GM11168 (cell line): ENCODE measurements at regions not wholly inside any gene's neighbourhood (a gene's known extent, or its start where the extent isn't known, plus 50 kb on each side); places are given as distances from the start of the nearest gene placed in this dataset.

Experiments
- in situ Hi-C: fragments of 300-500 bp; cut with MboI; formaldehyde crosslinking; loops from one replicate; pipeline ENCODE4 v1.12.0; 2022; ENCODE audit warnings: low sequenced_read_pairs; ENCODE audit not compliant: unreplicated experiment

DNA sequence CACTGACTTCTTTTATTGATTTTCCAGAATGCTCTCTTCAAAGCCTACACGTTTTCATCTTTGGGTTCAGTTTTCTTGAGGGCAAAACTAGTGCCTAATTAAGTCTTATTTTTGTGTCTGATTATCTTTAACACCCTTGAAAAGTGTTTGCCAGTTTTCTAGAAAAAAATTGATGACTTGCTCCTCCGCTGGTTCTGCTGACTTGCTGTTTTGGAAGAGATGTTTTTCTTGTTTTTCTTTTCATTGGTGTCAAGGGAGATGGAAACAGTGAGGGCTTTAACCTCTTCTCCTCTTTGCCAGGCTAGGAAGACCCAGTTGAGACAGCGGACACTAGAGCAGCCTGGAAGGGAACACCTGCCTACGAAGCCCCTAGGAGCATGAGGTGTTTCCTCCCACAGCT lies 123.7 kb upstream of the EEPD1 start:
- in situ Hi-C loops, result no loop called here

DNA sequence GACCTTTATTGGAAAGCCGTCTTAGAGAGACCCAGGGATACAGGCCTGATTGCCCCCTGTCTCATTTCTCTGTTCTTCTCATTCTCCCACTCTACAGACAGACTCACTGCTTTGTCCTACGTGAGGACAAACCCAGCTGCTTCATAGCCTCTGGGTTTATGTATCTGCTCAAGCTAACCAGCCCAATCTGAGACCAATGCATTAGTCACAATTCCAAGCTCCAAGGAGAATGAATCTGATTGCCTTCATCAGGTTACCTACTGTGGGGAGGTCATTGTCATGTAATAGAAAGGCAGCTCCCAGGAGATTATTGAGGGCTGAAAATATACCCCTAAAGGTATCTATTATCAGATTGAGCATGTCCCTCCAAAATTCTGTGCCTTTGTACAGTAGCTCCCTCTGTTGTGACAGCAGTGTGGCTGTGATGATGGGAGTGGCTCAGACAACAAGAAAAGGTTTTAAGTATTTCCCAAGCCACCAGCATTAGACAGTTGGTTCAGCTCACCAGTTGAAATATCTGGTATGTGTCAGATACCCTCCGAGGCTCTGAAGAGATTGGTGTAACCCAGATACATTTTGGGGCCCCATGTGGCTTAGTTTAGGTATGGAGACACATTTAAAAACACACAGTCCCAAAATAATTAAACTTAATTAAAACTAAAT lies 123.1 kb upstream of the EEPD1 start:
- in situ Hi-C loops, result no loop called here

DNA sequence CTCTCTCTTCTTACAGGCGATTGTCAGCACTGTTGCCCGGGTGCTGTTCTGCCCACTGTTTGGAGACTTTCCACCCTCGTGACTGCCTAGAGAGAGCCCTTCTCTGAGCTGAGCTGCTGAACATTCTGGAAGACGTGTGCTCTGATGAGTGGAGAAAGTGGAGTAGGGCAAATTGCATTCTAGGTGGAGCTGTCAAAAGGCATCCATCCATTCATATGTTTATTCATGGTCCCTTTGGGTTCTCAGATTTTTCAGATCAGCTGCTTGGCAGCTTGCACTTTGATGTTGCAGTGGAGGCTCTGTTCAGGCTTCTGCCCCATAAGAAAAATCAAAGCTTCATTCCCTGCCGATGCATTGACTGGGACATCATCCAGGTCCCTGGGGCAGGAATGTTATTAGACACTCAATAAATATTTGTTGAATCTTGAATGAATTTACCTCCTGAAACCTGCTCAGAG lies 120.7 kb upstream of the EEPD1 start:
- in situ Hi-C loops, result no loop called here

DNA sequence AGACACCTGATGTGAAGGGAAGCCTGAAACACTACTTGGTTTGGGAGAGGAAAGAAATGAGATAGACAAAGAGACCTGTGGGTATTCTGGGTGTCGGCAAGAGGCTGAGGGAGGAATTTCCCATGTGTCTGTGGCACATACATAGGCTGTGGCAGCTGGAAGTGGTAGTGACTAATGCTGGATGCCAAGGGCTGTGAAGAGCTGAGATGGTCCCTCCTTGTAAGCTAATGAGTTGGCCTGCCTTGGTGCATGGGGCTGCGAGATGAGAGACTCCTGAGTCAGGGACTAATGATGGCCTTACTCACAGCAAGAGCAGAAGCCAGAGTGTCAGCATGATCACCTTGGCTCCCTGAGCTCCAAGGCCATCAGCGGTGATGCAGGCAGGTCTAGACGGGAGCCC lies 119.0 kb upstream of the EEPD1 start:
- in situ Hi-C loops, result no loop called here

DNA sequence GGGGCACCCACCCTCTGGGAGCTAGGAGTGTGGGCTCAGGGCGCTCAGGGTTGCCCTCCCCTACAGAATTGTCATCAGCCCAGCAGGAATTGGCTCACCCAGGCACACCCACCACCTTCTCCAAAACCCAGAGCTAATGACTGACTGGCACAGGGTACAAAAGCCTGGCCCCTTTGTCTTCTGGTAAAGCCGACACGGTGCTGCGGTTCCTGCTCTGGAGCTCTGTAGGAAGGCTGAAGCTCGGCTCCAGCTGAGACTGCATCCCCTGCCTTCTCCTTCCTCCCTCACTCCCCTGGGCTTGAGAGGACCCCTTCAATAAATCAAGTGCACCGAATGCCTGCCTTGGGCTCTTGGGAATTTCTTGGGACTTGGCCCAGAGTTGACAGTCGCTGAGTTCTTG lies 117.9 kb upstream of the EEPD1 start:
- in situ Hi-C loops, result no loop called here

DNA sequence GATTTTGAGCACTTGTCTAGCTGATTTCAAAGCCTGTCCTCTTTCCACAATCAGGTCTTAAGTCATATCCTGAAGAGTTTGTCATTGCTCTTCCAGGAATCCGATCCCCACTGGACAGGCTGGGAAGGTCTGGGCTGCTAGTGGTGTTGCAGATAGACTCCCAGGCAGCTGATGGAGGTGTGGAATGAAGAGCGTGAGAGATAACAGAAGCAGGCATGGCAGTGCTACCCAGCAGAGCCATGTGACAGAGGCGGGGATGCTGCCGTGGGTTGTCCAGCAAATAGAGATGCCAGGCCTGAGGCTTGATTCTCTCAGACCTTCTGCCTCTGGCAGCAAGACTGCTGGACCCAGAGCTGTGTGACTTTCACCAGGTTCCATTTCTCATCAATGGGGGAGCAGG lies 116.5 kb upstream of the EEPD1 start:
- in situ Hi-C loops, result no loop called here

DNA sequence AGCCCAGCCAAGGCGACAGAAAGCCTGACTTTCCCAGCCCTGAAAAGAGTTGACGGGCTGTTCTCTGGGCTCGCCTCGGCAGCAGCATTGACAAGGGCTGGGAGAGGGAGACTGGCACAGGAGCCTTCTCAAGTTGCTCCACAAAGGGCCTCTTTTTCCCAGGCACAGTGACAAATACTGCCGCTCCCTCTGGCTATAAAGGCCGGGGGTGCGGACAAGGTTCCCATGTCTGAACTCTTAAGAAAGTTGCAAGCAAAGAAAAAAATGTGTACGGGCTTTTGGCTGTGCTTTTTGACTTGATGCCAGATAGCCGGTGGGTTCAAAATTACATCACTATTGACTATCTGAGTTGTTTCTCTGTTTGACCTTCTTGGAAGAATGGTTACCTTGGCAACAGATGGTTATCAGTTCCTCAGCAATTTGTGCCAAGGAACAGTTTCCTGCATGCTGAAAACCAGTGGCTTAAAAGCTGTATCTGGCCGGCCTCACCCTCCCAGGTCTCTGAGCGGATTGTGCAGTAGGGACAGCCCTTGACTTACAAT lies 115.9 kb upstream of the EEPD1 start:
- in situ Hi-C loops, result no loop called here

DNA sequence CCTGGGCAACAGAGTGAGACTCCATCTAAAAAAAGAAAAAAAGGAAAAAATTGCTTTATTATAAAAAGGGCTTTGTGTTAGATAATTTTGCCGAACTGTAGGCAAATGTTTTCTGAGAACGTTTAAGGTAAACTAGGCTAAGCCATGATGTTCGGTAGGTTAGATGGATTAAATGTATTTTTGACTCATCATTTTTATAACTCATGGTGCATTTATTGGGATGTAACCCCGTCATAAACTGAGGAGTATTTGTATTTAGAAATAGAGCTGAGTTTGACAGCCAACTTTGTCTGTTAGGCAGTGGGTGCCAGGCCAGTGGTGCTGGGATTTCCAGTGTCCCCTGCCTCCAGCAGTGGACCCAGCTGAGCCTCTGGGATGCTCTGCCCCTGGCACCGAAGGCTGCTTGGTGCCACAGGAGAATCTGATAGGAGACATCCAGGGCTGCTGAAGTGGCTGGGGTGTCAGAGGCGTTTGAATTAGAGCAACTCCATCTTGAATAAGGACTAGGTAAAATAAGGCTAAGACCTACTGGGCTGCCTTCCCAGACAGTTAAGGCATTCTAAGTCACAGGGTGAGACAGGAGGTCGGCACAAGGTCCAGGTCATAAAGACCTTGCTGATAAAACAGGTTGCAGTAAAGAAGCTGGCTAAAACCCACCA lies 114.9 kb upstream of the EEPD1 start:
- in situ Hi-C loops, result no loop called here

DNA sequence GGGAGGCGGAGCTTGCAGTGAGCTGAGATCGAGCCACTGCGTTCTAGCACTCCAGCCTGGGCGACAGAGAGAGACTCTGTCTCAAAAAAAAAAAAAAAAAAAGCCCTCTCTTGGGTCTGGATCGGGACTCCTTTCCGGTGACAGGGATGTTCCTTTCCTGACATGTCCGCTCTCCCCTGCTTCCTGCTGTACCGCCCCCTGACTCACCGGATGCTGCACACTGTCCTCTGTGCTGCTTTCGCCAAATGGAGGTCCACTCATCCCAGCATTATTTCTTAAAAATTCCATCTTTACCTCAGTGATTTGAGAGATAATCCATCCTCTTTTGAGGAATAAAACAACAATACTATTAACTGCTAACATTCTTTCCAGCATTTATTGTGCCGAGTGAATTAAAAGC lies 113.8 kb upstream of the EEPD1 start:
- in situ Hi-C loops, result no loop called here

DNA sequence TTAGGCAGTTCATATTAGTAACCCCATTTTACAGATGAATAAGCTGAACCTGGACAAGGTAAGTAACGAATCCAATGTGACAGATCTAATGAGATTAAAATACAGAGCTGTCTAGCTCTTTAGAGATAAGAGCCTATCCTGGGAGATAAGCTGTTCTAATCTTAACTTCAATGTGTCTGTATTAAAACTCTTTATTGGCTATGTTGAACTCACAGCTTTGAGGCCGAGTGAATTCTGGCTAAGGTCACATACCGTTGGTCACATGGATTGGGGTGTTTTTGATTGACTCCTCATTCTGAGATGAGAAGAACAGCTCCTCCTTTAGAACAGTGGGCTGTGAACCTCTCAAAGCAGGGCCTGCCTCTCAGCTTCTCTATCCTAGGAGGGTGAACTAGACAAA lies 113.4 kb upstream of the EEPD1 start:
- in situ Hi-C loops, result no loop called here

DNA sequence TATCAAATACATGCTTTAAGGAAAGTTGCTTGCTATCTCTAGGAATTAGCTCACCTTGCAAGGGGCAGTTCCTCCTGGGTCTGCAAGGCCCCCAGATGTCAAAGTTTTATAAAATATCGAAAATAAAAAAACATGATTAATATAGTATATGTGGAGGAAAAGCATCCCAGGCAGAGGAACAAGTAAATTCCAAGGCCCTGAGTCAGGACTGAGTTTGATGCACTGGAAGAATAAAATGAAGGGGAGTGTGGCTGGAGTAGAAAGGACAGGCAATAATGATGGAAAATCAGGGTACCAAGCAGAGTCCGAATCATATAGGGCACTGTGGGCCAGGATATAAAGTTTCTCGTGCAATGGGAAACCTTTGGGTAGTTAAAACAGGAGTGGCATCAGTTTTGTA lies 112.4 kb upstream of the EEPD1 start:
- in situ Hi-C loops, result no loop called here

DNA sequence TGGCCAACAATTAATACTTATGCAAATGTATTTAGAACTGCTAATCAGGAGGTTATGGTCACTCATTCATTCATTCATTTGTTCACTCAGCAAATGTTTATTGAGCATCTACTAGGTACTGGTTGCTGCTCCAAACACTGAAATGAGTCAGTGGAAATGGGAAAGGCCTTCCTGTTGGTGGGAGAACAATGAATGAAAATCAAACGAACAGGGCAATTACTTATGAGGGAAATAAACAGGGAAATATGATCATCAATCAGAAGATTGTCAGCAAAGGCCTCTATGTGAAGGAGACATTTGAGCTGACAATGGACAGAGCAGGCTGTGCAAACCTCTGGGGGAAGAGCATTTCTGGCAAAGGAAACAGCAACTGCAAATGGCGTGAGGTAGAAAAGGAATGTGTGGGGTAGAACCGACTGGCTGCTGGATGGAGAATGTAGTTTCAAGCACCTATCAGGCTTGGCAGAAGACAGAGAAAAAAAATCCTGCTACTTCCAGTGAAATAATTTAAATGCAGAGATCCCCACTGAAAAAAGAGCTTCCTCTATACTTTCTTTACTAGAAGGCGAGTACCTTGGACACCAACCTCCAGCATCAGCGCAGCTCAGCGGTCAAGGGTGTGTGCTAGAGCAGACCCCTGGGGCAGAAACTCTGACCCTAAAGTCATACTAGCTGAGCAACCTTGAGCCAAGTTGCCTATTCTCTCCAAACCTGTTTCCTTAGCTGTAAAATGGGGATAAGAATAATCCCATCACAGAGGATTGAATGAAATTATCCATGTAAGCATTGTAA lies 108.8 kb upstream of the EEPD1 start:
- in situ Hi-C loops, result no loop called here

DNA sequence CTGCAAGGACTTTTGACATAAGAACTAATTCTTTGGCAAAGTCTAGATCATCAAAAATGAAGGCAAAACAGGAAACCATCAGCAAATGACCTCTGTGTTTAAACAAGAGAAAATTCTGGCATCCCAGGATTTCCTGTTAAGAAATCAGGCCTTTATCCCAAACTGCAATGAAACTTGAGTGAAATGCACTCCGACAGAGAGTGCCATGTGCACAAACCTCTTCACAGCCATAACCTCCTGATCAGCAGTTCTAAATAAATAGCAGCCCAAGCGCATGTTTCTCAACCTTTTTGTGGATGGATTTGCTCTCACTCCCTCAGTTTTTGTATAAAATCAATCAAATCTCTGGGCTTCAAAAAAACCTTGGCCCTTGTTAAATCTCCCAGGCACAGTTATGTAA lies 107.7 kb upstream of the EEPD1 start:
- in situ Hi-C loops, result no loop called here

DNA sequence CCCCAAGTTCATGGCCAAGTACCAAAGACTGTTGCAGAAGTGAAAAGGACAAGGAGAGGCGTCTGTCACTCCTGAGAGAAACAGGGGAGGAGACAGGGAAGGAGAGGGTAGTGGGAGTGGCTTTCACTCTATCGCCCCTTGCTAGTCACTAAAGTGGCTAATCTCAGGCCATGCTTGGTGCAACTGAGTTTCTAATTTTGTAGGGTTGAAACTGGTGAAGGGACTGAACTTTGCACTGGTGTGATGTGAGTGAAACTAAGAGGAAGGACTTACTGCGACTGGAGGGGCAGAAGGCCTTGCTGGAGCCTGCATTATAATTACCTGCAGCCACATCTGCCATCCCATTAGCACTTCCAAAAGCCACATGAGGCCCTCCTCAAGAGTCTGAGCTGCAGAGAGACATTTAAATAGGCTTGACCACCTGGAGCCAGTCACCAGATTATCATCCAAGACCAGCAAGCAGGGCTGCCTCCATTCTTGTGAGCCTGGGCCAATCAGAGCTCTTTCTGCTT lies 107.2 kb upstream of the EEPD1 start:
- in situ Hi-C loops, result no loop called here

DNA sequence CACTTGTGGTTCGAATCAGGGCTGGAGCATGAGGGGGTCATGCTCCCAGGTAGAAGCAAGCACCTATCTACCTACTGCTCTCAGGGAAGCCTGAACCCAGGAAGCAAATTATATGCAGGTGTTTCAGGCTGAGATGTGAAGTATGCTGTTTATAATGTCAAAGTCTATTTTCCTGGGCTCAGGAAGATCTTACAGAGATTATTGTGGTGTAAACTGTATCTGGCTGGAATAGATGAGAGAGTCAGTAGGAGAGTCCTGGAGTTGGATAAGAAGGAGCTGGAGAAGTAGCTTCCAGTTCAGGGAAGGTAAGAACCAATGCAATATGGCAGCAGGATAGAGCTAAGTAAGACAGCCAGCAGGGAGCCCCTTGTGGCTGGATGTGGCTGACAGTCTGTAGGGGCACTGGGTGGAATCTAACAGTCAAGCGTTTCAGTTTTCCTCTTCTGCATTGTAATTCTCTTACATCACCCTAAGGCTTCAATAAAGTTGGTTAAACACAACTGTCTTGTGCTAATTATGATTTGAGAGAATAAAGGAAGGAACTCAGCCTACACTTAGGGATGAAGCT lies 105.9 kb upstream of the EEPD1 start:
- in situ Hi-C loops, result no loop called here

DNA sequence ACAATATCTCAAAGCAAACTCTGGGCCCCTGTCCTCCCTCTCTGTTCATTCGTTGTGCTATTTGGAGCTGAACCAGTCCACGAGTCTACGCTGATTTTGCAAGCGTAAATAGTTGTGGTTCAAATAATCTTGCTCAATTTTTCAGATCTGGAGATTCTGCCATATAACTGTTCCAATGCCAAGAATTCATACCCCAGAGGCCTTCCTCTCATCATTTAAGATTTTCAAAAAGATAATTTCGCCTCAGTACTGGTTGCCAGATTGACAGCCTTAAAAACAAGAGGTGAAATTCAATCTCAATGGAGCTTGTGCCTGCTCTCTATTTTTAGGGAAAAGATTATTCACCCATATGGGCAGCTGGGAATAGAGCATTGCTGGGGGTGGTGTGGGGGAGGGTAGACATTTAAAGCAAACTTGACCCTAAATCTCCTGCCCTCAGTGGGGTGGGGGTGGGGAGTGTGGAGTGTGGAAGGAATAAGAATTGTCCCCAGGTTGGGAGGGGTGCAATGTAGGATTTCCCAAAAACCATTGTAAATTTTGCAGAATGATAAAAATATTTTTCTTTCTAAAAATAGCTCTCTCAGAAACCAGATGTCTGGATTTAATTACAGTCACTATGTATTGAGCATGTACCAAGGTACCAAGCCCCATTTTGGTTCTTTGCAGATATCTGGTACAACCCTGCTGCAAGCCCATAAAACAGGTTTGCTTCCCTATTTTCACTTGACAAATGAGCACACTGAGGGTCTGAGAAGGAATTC lies 104.7 kb upstream of the EEPD1 start:
- in situ Hi-C loops, result no loop called here

DNA sequence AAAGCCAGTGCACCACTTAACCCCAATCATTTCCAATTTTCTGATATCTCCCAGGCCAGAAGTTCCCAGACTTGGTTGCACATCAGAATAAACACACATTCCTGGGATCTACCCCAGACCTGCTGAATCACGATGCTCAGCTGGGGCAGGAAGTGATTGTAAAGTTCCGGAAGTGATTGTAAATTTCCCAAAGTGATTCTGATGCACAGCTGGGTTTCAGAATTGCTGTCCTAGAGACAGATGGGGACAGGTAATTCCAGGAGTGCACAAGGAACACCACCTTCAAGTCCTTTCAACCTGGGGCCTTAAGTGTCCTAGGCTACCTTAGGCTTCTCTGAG lies 104.2 kb upstream of the EEPD1 start:
- in situ Hi-C loops, result no loop called here

DNA sequence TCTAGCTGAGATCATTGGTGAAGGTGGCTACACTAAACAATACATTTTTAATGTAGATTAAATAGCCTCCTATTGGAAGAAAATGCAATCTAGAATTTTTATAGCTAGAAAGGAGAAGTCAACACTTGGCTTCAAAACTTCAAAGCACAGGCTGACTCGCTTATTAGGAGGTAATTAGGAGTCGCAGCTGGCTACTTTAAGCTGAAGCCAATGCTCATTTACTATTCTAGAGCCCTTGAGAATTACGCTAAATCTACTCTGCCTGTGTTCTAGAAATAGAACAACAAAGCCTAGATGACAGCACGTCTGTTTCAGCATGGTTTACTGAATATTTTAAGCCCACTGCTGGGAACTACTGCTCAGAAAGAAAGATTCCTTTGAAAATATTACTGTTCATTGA lies 101.6 kb upstream of the EEPD1 start:
- in situ Hi-C loops, result no loop called here

DNA sequence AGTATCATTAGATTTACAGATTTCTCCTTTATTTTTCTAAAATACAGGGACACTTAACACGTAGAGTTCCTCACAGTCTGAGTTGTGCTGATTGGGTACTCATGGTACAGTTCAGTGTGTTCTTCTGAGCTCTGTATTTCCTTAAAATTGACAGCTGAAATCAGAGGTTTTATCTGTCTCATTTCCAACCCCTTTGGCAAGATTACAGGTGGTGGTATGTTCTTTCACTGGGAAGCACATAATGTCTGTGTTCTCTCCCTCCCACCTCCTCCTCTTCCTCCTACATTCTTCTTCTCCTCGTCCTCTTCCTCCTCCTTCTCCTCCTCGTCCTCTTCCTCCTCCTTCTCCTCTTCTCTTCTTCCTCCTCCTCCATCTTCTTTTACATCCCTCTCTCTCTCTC lies 99.5 kb upstream of the EEPD1 start:
- in situ Hi-C loops, result no loop called here

DNA sequence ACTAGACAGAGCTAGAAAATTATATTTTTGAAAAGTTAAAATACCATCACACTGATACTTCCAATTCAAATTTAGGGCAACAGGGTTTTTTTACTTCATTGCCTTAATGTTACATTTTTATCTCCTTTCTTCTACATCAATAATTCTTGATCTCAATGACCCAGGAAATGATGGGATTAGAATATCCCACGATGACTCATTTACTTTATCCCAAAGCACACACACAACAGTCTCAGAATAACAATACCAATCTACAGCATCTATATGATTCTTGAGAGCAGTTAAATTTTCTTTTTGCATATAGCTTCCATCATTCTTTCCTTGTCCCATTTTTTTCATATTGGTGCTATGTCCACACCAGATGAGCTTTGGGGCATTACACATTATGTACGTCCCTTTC lies 98.4 kb upstream of the EEPD1 start:
- in situ Hi-C loops, result no loop called here
